H1 (cell line): ENCODE measurements at regions not wholly inside any gene's neighbourhood (a gene's known extent, or its start where the extent isn't known, plus 50 kb on each side); places are given as distances from the start of the nearest gene placed in this dataset.
A peak's percentile ranks its signal among the peaks of the same experiment; 100 is the strongest.

Source experiments
- CTCF ChIA-PET: fragments of 300-600 bp; sonication (Branson Sonifier 250); formaldehyde crosslinking; loops from one replicate; lab custom pipeline; 2021; ENCODE audit not compliant: partially characterized antibody; lab: Charles Lee
- POLR2A ChIA-PET: fragments of 300-600 bp; sonication (Branson Sonifier 250); formaldehyde crosslinking; loops from one replicate; lab custom pipeline; 2021; ENCODE audit warnings: inconsistent platforms; ENCODE audit not compliant: partially characterized antibody; lab: Charles Lee
- DNase-seq, 2 experiments: peaks; one replicate each; pipeline versions ENCODE4 v3.0.0 to v3.0.0-alpha.2; 2010 to 2022; ENCODE audit warnings: low spot score in 2 of 2, low read depth in 1 of 2, mixed read lengths in 1 of 2
- FAIRE-seq: peaks from 2 replicates; lab custom pipeline; 2011; peaks lifted over from hg19 to GRCh38; lab: Jason Lieb, UNC
- H2AFZ ChIP-seq: 2 replicates; pipeline ENCODE4 v1.8.1; 2012; ENCODE audit warnings: low read length, inconsistent platforms
- H2AK5ac ChIP-seq: 2 replicates; pipeline ENCODE4 v1.6.1; 2013; ENCODE audit warnings: low read depth, low read length
- H2BK120ac ChIP-seq: replicated peaks from 2 replicates; pipeline ENCODE3; 2013; ENCODE audit warnings: low read depth, low read length, inconsistent platforms
- H2BK12ac ChIP-seq: 2 replicates; pipeline ENCODE4 v1.6.1; 2013; ENCODE audit warnings: low read depth, low read length
- H2BK15ac ChIP-seq: 2 replicates; pipeline ENCODE4 v1.6.1; 2013; ENCODE audit warnings: low read length
- H2BK20ac ChIP-seq: 2 replicates; pipeline ENCODE4 v1.6.1; 2013; ENCODE audit warnings: low read length
- H2BK5ac ChIP-seq: 2 replicates; pipeline ENCODE4 v1.6.1; 2013; ENCODE audit warnings: low read depth, low read length
- H3K14ac ChIP-seq: 2 replicates; pipeline ENCODE4 v1.6.1; 2013; ENCODE audit warnings: inconsistent platforms; ENCODE audit not compliant: insufficient read length
- H3K18ac ChIP-seq: 2 replicates; pipeline ENCODE4 v1.6.1; 2013; ENCODE audit warnings: low read length; ENCODE audit errors: extremely low read depth
- H3K23ac ChIP-seq: 2 replicates; pipeline ENCODE4 v1.6.1; 2013; ENCODE audit warnings: inconsistent platforms; ENCODE audit not compliant: insufficient read length
- H3K23me2 ChIP-seq: 2 replicates; pipeline ENCODE4 v1.6.1; 2013; ENCODE audit warnings: low read depth, low read length
- H3K27ac ChIP-seq: 2 replicates; pipeline ENCODE4 v1.6.1; 2011; ENCODE audit warnings: low read depth, low read length, inconsistent platforms
- H3K27me3 ChIP-seq, 4 experiments: replicated peaks in 1 of 4; 1 replicate in 1 of 4; 2 replicates in 3 of 4; pipeline versions ENCODE4 v1.6.1 to v1.8.1; 2011 to 2013; ENCODE audit warnings: low read length in 3 of 4, mild to moderate bottlenecking in 3 of 4, inconsistent platforms in 2 of 4, mixed read lengths in 2 of 4, moderate library complexity in 1 of 4; ENCODE audit not compliant: control insufficient read depth in 3 of 4, insufficient read depth in 3 of 4; ENCODE audit errors: extremely low read depth in 1 of 4
- H3K36me3 ChIP-seq, 4 experiments: 2 replicates each; pipeline versions ENCODE4 v1.6.1 to v1.8.1; 2011 to 2013; ENCODE audit warnings: mild to moderate bottlenecking in 4 of 4, low read length in 3 of 4, moderate library complexity in 2 of 4, control low read depth in 1 of 4, inconsistent platforms in 1 of 4; ENCODE audit not compliant: insufficient read depth in 4 of 4, control insufficient read depth in 2 of 4
- H3K4ac ChIP-seq: replicated peaks from 2 replicates; pipeline ENCODE3; 2013; ENCODE audit warnings: low read length, low read depth, mixed read lengths, inconsistent platforms; ENCODE audit not compliant: insufficient read length
- H3K4me1 ChIP-seq, 4 experiments: replicated peaks in 1 of 4; 1 replicate in 1 of 4; 2 replicates in 3 of 4; pipeline versions ENCODE4 v1.6.1 to v1.8.1; 2011 to 2013; ENCODE audit warnings: low read length in 3 of 4, inconsistent platforms in 2 of 4, mixed read lengths in 1 of 4; ENCODE audit not compliant: insufficient read depth in 4 of 4, control insufficient read depth in 3 of 4
- H3K4me2 ChIP-seq, 2 experiments: 2 replicates each; pipeline versions ENCODE4 v1.6.1 to v1.8.1; 2011 to 2013; ENCODE audit warnings: low read depth in 2 of 2, low read length in 2 of 2, control low read depth in 1 of 2, inconsistent platforms in 1 of 2, mild to moderate bottlenecking in 1 of 2; ENCODE audit not compliant: insufficient read depth in 1 of 2
- H3K4me3 ChIP-seq, 4 experiments: fragments of 200-600, 300-600 bp in 1 of 4; sonication (generic), shearing (Covaris generic), sonication (Bioruptor Twin) in 1 of 4; 2 replicates each; pipeline versions ENCODE4 v1.5.1 to v1.8.1; 2011 to 2016; ENCODE audit warnings: low read length in 4 of 4, low read depth in 3 of 4, control low read depth in 2 of 4, inconsistent platforms in 2 of 4, mild to moderate bottlenecking in 2 of 4, mixed read lengths in 1 of 4, moderate library complexity in 1 of 4; ENCODE audit not compliant: insufficient read depth in 2 of 4; ENCODE audit errors: extremely low read depth in 1 of 4
- H3K56ac ChIP-seq: replicated peaks from 2 replicates; pipeline ENCODE3; 2013; ENCODE audit warnings: low read depth, mild to moderate bottlenecking, mixed read lengths, low read length, inconsistent platforms; ENCODE audit not compliant: insufficient read length
- H3K79me1 ChIP-seq: 2 replicates; pipeline ENCODE4 v1.6.1; 2013; ENCODE audit warnings: low read depth, low read length, control low read depth
- H3K79me2 ChIP-seq, 2 experiments: 2 replicates each; pipeline versions ENCODE4 v1.6.1 to v1.8.1; 2012 to 2013; ENCODE audit warnings: low read length in 2 of 2, mild to moderate bottlenecking in 2 of 2, inconsistent platforms in 1 of 2; ENCODE audit not compliant: insufficient read depth in 2 of 2, control insufficient read depth in 1 of 2
- H3K9ac ChIP-seq, 4 experiments: replicated peaks in 1 of 4; 1 replicate in 1 of 4; 2 replicates in 3 of 4; pipeline versions ENCODE4 v1.6.1 to v1.8.1; 2011 to 2013; ENCODE audit warnings: low read depth in 3 of 4, low read length in 3 of 4, control low read depth in 2 of 4, mild to moderate bottlenecking in 2 of 4, moderate library complexity in 2 of 4, inconsistent platforms in 1 of 4; ENCODE audit errors: extremely low read depth in 1 of 4
- H3K9me3 ChIP-seq, 2 experiments: 2 replicates each; pipeline versions ENCODE4 v1.6.1 to v1.8.1; 2012 to 2013; ENCODE audit warnings: mild to moderate bottlenecking in 2 of 2, moderate library complexity in 2 of 2, control low read depth in 1 of 2, inconsistent platforms in 1 of 2, low read depth in 1 of 2, low read length in 1 of 2, mixed read lengths in 1 of 2; ENCODE audit not compliant: insufficient read depth in 2 of 2
- H4K20me1 ChIP-seq, 2 experiments: replicated peaks in 1 of 2; 2 replicates each; pipeline versions ENCODE3 to v1.8.1; 2011 to 2013; ENCODE audit warnings: inconsistent platforms in 2 of 2, low read length in 2 of 2, mild to moderate bottlenecking in 1 of 2; ENCODE audit not compliant: insufficient read depth in 2 of 2, control insufficient read depth in 1 of 2
- H4K5ac ChIP-seq: 2 replicates; pipeline ENCODE4 v1.6.1; 2013; ENCODE audit warnings: low read length, low read depth, mixed read lengths, inconsistent platforms; ENCODE audit not compliant: insufficient read length
- H4K8ac ChIP-seq: 2 replicates; pipeline ENCODE4 v1.8.0; 2013; ENCODE audit warnings: mild to moderate bottlenecking, moderate library complexity, low read length, inconsistent platforms; ENCODE audit not compliant: insufficient read depth; ENCODE audit errors: extremely low read depth
- H4K91ac ChIP-seq: replicated peaks from 2 replicates; pipeline ENCODE3; 2013; ENCODE audit warnings: low read length, mixed read lengths, inconsistent platforms; ENCODE audit not compliant: insufficient read length
- BACH1 ChIP-seq: IDR thresholded peaks from 2 replicates; pipeline ENCODE4 v1.6.1; 2012; ENCODE audit warnings: low read length, improper control_type of control experiment
- CHD2 ChIP-seq: IDR thresholded peaks from 2 replicates; pipeline ENCODE4 v1.6.1; 2012; ENCODE audit warnings: low read length, improper control_type of control experiment
- NANOG ChIP-seq: IDR thresholded peaks from 2 replicates; pipeline ENCODE4 v1.6.1; 2011; ENCODE audit warnings: low read length, low read depth, mild to moderate bottlenecking, inconsistent platforms; ENCODE audit not compliant: insufficient read depth, poor library complexity, severe bottlenecking
- SIX5 ChIP-seq: IDR thresholded peaks from 2 replicates; pipeline ENCODE4 v1.6.1; 2011; ENCODE audit warnings: mild to moderate bottlenecking, low read depth, low read length
- TEAD4 ChIP-seq: IDR thresholded peaks from 2 replicates; pipeline ENCODE4 v1.6.1; 2012; ENCODE audit warnings: low read depth, low read length, inconsistent platforms, mixed read lengths
- ZNF274 ChIP-seq: IDR thresholded peaks from 2 replicates; pipeline ENCODE4 v1.7.0; 2012; ENCODE audit warnings: low read length, borderline replicate concordance; ENCODE audit errors: extremely low read depth
- WGBS, 2 experiments: shearing (Covaris generic) in 1 of 2; methylation state at CpG; one replicate each; pipeline versions ENCODE4 v1.1.6 to v1.1.7; 2013 to 2015; ENCODE audit warnings: low lambda C conversion rate in 2 of 2, mixed read lengths in 2 of 2, inconsistent platforms in 1 of 2, low coverage in 1 of 2, missing lambda C conversion rate in 1 of 2; ENCODE audit not compliant: insufficient replicate concordance in 2 of 2, insufficient coverage in 1 of 2, insufficient read length in 1 of 2; ENCODE audit errors: extremely low coverage in 1 of 2, missing lambda C conversion rate in 1 of 2; 5-methylcytosine and 5-hydroxymethylcytosine counted together
- TF ChIP-seq, protein P1 (sequence below): IDR thresholded peaks from 2 replicates; pipeline ENCODE4 v1.6.1; 2012; ENCODE audit warnings: inconsistent platforms

- no peaks in the 10 kb centered on the region for H3K36me3 ChIP-seq
- peak overlapping the region; percentile 85; the same call in 1 of the 2 replicates for H2AFZ ChIP-seq
- H3K4me3 ChIP-seq: no peak overlapping the region
- no peak overlapping the region for H4K8ac ChIP-seq
- H3K79me1 ChIP-seq: no peaks in the 10 kb centered on the region
- H4K91ac ChIP-seq: no peak overlapping the region
- POLR2A ChIA-PET: no interaction called here
- no peak overlapping the region for H3K4ac ChIP-seq
- no peak overlapping the region for H3K23ac ChIP-seq
- no peak overlapping the region for H2BK5ac ChIP-seq
- no peak overlapping the region for H3K56ac ChIP-seq
- H3K14ac ChIP-seq: no peak overlapping the region
- H3K27me3 ChIP-seq: no peaks in the 10 kb centered on the region
- H4K20me1 ChIP-seq: no peaks in the 10 kb centered on the region
- H2BK15ac ChIP-seq: no peak overlapping the region
- H3K4me1 ChIP-seq: no peaks in the 10 kb centered on the region
- no peak overlapping the region for H2BK120ac ChIP-seq
- DNase-seq (no peak), FAIRE-seq (no peak)
- no peak overlapping the region for H2AK5ac ChIP-seq
- TF ChIP-seq NANOG (no peak), ZNF274 (no peak), BACH1 (no peak), CHD2 (no peak), TEAD4 (no peak), SIX5 (no peak)
- TF ChIP-seq, protein P1, sequence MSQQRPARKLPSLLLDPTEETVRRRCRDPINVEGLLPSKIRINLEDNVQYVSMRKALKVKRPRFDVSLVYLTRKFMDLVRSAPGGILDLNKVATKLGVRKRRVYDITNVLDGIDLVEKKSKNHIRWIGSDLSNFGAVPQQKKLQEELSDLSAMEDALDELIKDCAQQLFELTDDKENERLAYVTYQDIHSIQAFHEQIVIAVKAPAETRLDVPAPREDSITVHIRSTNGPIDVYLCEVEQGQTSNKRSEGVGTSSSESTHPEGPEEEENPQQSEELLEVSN: no peak
- no peak overlapping the region for H3K27ac ChIP-seq
- H3K9me3 ChIP-seq: no peaks in the 10 kb centered on the region
- no peak overlapping the region for H2BK20ac ChIP-seq
- H3K23me2 ChIP-seq: no peaks in the 10 kb centered on the region
- no peak overlapping the region for H3K18ac ChIP-seq
- H2BK12ac ChIP-seq: no peak overlapping the region
- H3K79me2 ChIP-seq: no peaks in the 10 kb centered on the region
- CTCF ChIA-PET: no interaction called here
- no peak overlapping the region for H4K5ac ChIP-seq
- H3K4me2 ChIP-seq: no peak overlapping the region
- H3K9ac ChIP-seq: no peak overlapping the region
- WGBS, 2 experiments: 97% methylated on average over 14 of the region's 14 CpGs; no CpG with 5 or more reads in 1 of the 2 experiments
Measured at GRCh38 chr2:78546843-78547242, 478.7 kb upstream of the REG3G start.
